Testis (tissue), 2 donors: ENCODE measurements at regions not wholly inside any gene's neighbourhood (a gene's known extent, or its start where the extent isn't known, plus 50 kb on each side); places are given as distances from the start of the nearest gene placed in this dataset.

ENCODE experiments used
- DNase-seq: peaks from one replicate; pipeline ENCODE4 v3.0.0-alpha.2; 2019
- H3K27ac ChIP-seq, 2 donors: fragments of 200-600 bp; sonication (generic); one replicate each; pipeline ENCODE4 v1.5.1; 2019
- H3K27me3 ChIP-seq: fragments of 200-600 bp; sonication (generic); one replicate; pipeline ENCODE4 v1.5.1; 2019
- H3K36me3 ChIP-seq: fragments of 200-600 bp; sonication (generic); one replicate; pipeline ENCODE4 v1.5.1; 2017; ENCODE audit warnings: low read depth; ENCODE audit errors: missing control alignments
- H3K4me1 ChIP-seq: fragments of 200-600 bp; sonication (generic); one replicate; pipeline ENCODE4 v1.5.1; 2019
- H3K4me3 ChIP-seq, 2 donors: fragments of 200-600 bp; sonication (generic); one replicate each; pipeline ENCODE4 v1.5.1; 2017 to 2019
- H3K9me3 ChIP-seq: fragments of 200-600 bp; sonication (generic); one replicate; pipeline ENCODE4 v1.5.1; 2017
- POLR2A ChIP-seq: fragments of 450-650 bp; IDR thresholded peaks from one replicate; pipeline ENCODE4 v1.6.1; 2017; ENCODE audit warnings: antibody characterized with exemption, mild to moderate bottlenecking, moderate library complexity
- WGBS, 2 donors: methylation state at CpG; one replicate each; pipeline ENCODE4 v1.1.5; 2018; 5-methylcytosine and 5-hydroxymethylcytosine counted together
- intact Hi-C: fragments of 100-400 bp; cut with DNase I; formaldehyde crosslinking; loops from one replicate; pipeline ENCODE4 v1.15.1; 2023; ENCODE audit warnings: low total_unique reads
- microRNA counts, 2 donors: library from miRNA; unstranded; fragments of <30 nt; microRNA quantifications; one replicate each; lab custom pipeline; 2016
- microRNA-seq, 2 donors: library from miRNA; unstranded; fragments of <30 nt; microRNA quantifications; one replicate each; pipeline ENCODE4, GENCODE V29; 2016; ENCODE audit warnings: borderline number of aligned reads in 2 of 2, borderline replicate concordance in 1 of 2
- small RNA-seq, 2 donors: library from RNA; depleted of rRNA; stranded (forward); fragments of <200 nt; gene quantifications; one replicate each; pipeline ENCODE3, GENCODE V24; 2016
- TF ChIP-seq, protein P1 (sequence below), 3 experiments: fragments of 450-650 bp in 2 of 3; fragments of 200-600 bp in 1 of 3; sonication (generic) in 1 of 3; IDR thresholded peaks; one replicate each; pipeline ENCODE4 v1.5.1; 2016 to 2019; ENCODE audit warnings: antibody characterized with exemption in 3 of 3, mild to moderate bottlenecking in 2 of 3, moderate library complexity in 1 of 3

DNA sequence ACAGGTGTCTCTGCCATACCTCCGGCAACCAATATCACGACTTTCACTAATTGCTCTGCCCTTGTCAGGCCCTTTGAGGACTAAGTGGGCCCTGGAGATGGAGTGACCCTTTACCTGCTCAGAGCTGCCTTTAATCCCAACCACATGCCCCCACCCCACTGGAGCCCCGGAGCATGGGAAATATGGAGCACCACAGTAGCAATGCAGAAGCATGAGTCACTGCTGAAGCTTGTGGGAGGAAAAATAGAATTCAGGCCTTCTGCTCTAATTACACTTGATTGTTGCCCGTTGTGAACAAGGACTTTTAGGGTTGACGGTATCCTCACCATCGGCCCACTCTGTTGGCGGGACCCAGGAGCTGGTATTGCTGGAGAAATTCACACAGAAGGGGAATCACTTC is 52.5 kb upstream of the FRMD4A start:
- Histone ChIP-seq H3K4me1 (peaks cover 6% of the 10 kb centered on the region), H3K4me3 (no peak overlapping the region), H3K27me3 (no peaks in the 10 kb centered on the region), H3K27ac (no peak overlapping the region), H3K9me3 (no peaks in the 10 kb centered on the region), H3K36me3 (no peaks in the 10 kb centered on the region)
- intact Hi-C loops, result no loop called here
- TF ChIP-seq, protein P1, sequence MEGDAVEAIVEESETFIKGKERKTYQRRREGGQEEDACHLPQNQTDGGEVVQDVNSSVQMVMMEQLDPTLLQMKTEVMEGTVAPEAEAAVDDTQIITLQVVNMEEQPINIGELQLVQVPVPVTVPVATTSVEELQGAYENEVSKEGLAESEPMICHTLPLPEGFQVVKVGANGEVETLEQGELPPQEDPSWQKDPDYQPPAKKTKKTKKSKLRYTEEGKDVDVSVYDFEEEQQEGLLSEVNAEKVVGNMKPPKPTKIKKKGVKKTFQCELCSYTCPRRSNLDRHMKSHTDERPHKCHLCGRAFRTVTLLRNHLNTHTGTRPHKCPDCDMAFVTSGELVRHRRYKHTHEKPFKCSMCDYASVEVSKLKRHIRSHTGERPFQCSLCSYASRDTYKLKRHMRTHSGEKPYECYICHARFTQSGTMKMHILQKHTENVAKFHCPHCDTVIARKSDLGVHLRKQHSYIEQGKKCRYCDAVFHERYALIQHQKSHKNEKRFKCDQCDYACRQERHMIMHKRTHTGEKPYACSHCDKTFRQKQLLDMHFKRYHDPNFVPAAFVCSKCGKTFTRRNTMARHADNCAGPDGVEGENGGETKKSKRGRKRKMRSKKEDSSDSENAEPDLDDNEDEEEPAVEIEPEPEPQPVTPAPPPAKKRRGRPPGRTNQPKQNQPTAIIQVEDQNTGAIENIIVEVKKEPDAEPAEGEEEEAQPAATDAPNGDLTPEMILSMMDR (IDR thresholded peaks at IDR 0.05), result no peak
- no peak for TF ChIP-seq POLR2A
- WGBS, 2 donors, result 87 to 89% methylated on average over 7 of the region's 7 CpGs
- DNase-seq, result no peak

DNA sequence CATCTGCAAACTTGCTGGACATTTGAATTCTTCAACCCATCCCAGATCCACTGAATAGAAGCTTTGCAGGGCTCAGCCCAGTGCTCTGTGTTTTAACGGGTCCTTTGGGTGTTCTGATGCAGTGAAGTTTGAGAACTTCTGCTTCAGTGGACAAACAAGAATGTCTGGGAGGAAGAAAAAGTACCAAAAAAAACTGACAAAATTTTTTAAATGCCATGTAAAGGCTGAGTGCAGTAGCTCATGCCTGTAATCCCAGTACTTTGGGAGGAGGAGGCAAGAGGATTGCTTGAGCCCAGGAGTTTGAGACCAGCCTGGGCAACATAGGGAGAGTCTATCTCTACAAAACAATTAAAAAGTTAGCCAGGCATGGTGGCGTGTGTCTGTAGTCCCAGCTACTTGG is 51.8 kb upstream of the FRMD4A start:
- no peak overlapping the region for H3K4me3 ChIP-seq
- 59 to 89% methylated on average over 2 of the region's 2 CpGs for WGBS, 2 donors
- no peak for DNase-seq
- H3K27ac ChIP-seq, result no peak overlapping the region
- H3K9me3 ChIP-seq, result no peaks in the 10 kb centered on the region
- no peaks in the 10 kb centered on the region for H3K36me3 ChIP-seq
- peaks cover 6% of the 10 kb centered on the region for H3K4me1 ChIP-seq
- intact Hi-C loops, result no loop called here
- TF ChIP-seq, protein P1 (IDR thresholded peaks at IDR 0.05), result no peak
- no peak for TF ChIP-seq POLR2A
- no peaks in the 10 kb centered on the region for H3K27me3 ChIP-seq

DNA sequence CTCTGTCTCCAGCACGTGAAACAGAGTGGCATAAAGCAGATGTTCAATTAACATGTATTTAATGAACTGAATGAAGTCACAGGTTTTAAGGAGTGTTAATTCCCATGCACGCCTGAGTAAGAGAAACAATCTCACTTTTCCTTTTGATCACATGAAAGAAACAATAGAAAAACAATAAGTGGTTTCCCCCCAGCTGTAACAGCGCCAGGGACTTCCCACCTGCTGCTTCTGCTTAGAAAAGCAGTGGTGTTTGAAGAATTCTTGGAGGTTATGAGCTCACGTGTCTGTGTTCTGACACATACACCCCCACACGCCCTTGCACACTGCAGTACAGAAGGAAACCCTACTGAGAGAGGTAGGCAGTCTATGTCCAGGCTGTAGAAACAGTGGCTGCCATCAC is 51.3 kb upstream of the FRMD4A start:
- 66 to 79% methylated on average over 5 of the region's 5 CpGs for WGBS, 2 donors
- TF ChIP-seq, protein P1 (IDR thresholded peaks at IDR 0.05), result no peak
- TF ChIP-seq POLR2A, result no peak
- intact Hi-C loops, result no loop called here
- Histone ChIP-seq H3K4me3 (no peak overlapping the region), H3K36me3 (no peaks in the 10 kb centered on the region), H3K27ac (no peak overlapping the region), H3K9me3 (no peaks in the 10 kb centered on the region), H3K4me1 (peaks cover 6% of the 10 kb centered on the region), H3K27me3 (no peaks in the 10 kb centered on the region)
- no peak for DNase-seq

DNA sequence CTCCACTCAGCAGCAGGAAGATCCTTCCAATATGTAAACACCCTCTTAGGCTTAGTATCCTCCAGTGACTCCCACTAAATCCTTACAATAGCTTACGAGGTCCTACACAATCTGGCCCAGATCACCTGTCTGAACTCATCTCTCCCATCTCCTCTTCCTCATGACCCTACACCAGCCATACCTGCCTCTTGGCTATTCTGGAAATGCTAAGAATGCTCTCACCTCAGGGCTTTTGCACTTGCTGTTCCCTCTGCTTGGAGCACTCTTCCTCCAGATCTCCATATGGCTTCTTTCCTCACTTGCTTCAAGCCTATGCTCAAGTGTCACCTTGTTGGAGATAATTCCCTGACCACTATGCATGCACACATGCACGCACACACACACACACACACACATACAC is 50.8 kb upstream of the FRMD4A start:
- no peak overlapping the region for H3K4me3 ChIP-seq
- TF ChIP-seq, protein P1 (IDR thresholded peaks at IDR 0.05), result no peak
- no peak for TF ChIP-seq POLR2A
- DNase-seq, result no peak
- H3K36me3 ChIP-seq, result no peaks in the 10 kb centered on the region
- H3K4me1 ChIP-seq, result peaks cover 6% of the 10 kb centered on the region
- intact Hi-C loops, result no loop called here
- no peaks in the 10 kb centered on the region for H3K27me3 ChIP-seq
- no peaks in the 10 kb centered on the region for H3K9me3 ChIP-seq
- 73 to 87% methylated on average over 2 of the region's 2 CpGs for WGBS, 2 donors
- no peak overlapping the region for H3K27ac ChIP-seq

DNA sequence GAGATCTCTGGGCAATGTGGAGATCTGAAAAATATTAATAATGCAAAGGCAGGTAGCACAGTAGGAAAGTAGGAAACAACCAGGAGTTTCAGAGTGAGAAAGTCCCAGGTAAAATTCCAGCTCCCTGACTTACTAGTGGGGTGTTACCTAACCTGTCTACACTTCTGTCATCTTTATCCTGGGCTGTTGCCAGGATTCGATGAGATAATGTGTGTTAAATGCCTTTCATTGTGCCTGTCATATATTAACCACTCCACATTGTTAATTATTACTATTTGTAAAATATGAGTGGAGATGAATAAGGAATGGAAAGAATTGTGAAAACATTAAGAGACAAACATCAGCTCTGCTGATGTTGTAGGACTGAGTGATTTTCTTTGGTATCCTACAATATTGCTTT is 50.0 kb upstream of the FRMD4A start:
- Histone ChIP-seq H3K4me1 (peaks cover 6% of the 10 kb centered on the region), H3K36me3 (no peaks in the 10 kb centered on the region), H3K9me3 (no peaks in the 10 kb centered on the region), H3K27me3 (no peaks in the 10 kb centered on the region), H3K4me3 (no peak overlapping the region), H3K27ac (no peak overlapping the region)
- 83 to 90% methylated on average over 1 of the region's 1 CpG for WGBS, 2 donors
- no peak for TF ChIP-seq POLR2A
- TF ChIP-seq, protein P1 (IDR thresholded peaks at IDR 0.05), result no peak
- DNase-seq, result no peak
- intact Hi-C loops, result no loop called here

MicroRNAs encoded in the stretch of these regions (microRNA counts, 767-probe panel; counts per million panel counts)
- 0 to 152 counts per million in 2 donors for microRNA hsa-miR-1265 (lab: Ali Mortazavi, UCI)

Small RNA genes lying in the stretch of these regions (microRNA-seq; reads per million reads assigned to microRNA genes)
- gene MIR1265, result 0 reads per million in 2 donors
- gene MIR4293, result 0 reads per million in 2 donors

Small RNA genes lying in the stretch of these regions (small RNA-seq; reads per million reads assigned to genes)
- gene MIR1265 (0 reads per million in 2 donors), gene MIR4293 (0 reads per million in 2 donors)
